ENCODE measurements at regions not wholly inside any gene's neighbourhood (a gene's known extent, or its start where the extent isn't known, plus 50 kb on each side); places are given as distances from the start of the nearest gene placed in this dataset.

DNA sequence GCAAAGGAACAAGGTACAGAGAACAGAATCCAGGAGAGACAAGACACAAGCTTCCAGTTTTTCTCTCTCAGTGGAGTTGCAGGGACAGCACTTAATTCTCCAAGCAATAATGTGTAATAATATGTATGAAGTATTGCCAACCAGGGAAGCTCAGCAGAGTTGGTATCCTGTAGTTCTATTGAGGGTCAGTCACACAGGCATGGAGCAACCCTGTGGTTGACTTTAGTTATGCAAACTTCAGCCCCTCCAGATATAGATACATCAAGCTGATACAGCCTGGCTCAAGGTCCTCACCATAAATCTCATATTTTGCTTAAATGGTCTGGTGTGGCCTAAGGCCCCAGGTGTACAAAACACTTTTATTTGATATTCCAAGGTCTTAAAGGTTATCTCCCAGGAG is 248.6 kb upstream of the EPHA5 start:
- Histone ChIP-seq H3K4me1 (ENCODE audit: control insufficient read depth in 1 of 2, insufficient read depth in 2 of 2, low read depth in 1 of 2, low read length in 1 of 2) (no peaks in the 10 kb centered on the region), H2AFZ (ENCODE audit: low read depth) (no peak overlapping the region), H3F3A (replicated peaks; ENCODE audit: insufficient read depth) (no peaks in the 10 kb centered on the region), H3K27me3 (ENCODE audit: insufficient read depth) (no peaks in the 10 kb centered on the region), H3K4me3 (ENCODE audit: low read depth in 2 of 2, low read length in 1 of 2) (no peak overlapping the region), H3K9ac (no peak overlapping the region), H4K20me1 (ENCODE audit: insufficient read depth) (no peaks in the 10 kb centered on the region), H3K4me2 (no peak overlapping the region), H3K36me3 (replicated peaks in 1 of 2; ENCODE audit: control insufficient read depth in 1 of 2, insufficient read depth in 2 of 2, low read length in 1 of 2) (no peaks in the 10 kb centered on the region), H3K27ac (ENCODE audit: low read depth in 2 of 2, low read length in 1 of 2) (no peak overlapping the region), H3K9me2 (no peaks in the 10 kb centered on the region; the same call in 1 of the 2 replicates), H3K9me3 (no peaks in the 10 kb centered on the region), H3K79me2 (ENCODE audit: insufficient read depth) (no peaks in the 10 kb centered on the region)
- no peak for TF ChIP-seq EZH2phosphoT487 (IDR thresholded peaks at IDR 0.05; ENCODE audit: borderline replicate concordance, low read depth)
- TF ChIP-seq FOSL2 (IDR thresholded peaks at IDR 0.05; ENCODE audit: borderline replicate concordance, low read depth): no peak
- no peak for TF ChIP-seq NFIC (IDR thresholded peaks at IDR 0.05; ENCODE audit: borderline replicate concordance)
- no peak for TF ChIP-seq EP300 (IDR thresholded peaks at IDR 0.05; ENCODE audit: borderline replicate concordance in 1 of 2, low read depth in 1 of 2, low read length in 1 of 2)
- TF ChIP-seq, protein P1, sequence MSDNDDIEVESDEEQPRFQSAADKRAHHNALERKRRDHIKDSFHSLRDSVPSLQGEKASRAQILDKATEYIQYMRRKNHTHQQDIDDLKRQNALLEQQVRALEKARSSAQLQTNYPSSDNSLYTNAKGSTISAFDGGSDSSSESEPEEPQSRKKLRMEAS (IDR thresholded peaks at IDR 0.05; ENCODE audit: low read depth): no peak
- TF ChIP-seq JUND (IDR thresholded peaks at IDR 0.05): no peak
- no peak for TF ChIP-seq RXRA (IDR thresholded peaks at IDR 0.05; ENCODE audit: borderline replicate concordance, low read depth)
- TF ChIP-seq, protein P2, sequence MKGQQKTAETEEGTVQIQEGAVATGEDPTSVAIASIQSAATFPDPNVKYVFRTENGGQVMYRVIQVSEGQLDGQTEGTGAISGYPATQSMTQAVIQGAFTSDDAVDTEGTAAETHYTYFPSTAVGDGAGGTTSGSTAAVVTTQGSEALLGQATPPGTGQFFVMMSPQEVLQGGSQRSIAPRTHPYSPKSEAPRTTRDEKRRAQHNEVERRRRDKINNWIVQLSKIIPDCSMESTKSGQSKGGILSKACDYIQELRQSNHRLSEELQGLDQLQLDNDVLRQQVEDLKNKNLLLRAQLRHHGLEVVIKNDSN (IDR thresholded peaks at IDR 0.05; ENCODE audit: borderline replicate concordance, low read depth): no peak
- no peak for TF ChIP-seq FOXM1 (IDR thresholded peaks at IDR 0.05; ENCODE audit: low read depth)
- CTCF ChIA-PET: no interaction called here
- DNase-seq: no peak
- POLR2A ChIA-PET: no interaction called here

DNA sequence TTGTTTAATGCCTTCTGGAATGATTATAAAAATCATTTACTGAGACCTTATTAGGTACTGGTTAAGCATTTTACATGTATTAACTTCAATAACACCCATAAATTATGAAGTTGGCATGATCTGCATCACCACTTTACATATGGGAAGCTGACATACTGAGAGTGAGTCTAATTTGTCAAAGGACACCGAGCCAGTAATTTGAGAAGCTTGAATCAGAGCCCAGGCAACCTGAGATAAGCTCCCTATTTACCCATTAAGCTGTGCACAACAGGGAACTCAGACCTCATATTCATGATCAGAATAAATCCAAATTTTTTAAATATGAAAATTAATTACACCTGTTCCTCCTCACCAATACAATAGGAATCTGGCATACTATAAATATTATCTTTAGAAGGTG is 247.9 kb upstream of the EPHA5 start:
- H2AFZ ChIP-seq (ENCODE audit: low read depth): no peak overlapping the region
- H4K20me1 ChIP-seq (ENCODE audit: insufficient read depth): no peaks in the 10 kb centered on the region
- H3K4me2 ChIP-seq: no peak overlapping the region
- no peaks in the 10 kb centered on the region for H3F3A ChIP-seq (replicated peaks; ENCODE audit: insufficient read depth)
- DNase-seq: no peak
- H3K27me3 ChIP-seq (ENCODE audit: insufficient read depth): no peaks in the 10 kb centered on the region
- H3K9me2 ChIP-seq: no peaks in the 10 kb centered on the region; the same call in 1 of the 2 replicates
- H3K27ac ChIP-seq (ENCODE audit: low read depth in 2 of 2, low read length in 1 of 2): no peak overlapping the region
- no peak for TF ChIP-seq SMC3 (IDR thresholded peaks at IDR 0.05; ENCODE audit: low read depth, low read length)
- H3K36me3 ChIP-seq (replicated peaks in 1 of 2; ENCODE audit: control insufficient read depth in 1 of 2, insufficient read depth in 2 of 2, low read length in 1 of 2): no peaks in the 10 kb centered on the region
- WGBS (ENCODE audit: low lambda C conversion rate): 0% methylated on average over 1 of the region's 1 CpG
- H3K9ac ChIP-seq: no peak overlapping the region
- ChIA-PET POLR2A (no interaction called here), CTCF (no interaction called here)
- no peaks in the 10 kb centered on the region for H3K9me3 ChIP-seq
- no peaks in the 10 kb centered on the region for H3K4me1 ChIP-seq (ENCODE audit: control insufficient read depth in 1 of 2, insufficient read depth in 2 of 2, low read depth in 1 of 2, low read length in 1 of 2)
- H3K4me3 ChIP-seq (ENCODE audit: low read depth in 2 of 2, low read length in 1 of 2): no peak overlapping the region
- no peaks in the 10 kb centered on the region for H3K79me2 ChIP-seq (ENCODE audit: insufficient read depth)

DNA sequence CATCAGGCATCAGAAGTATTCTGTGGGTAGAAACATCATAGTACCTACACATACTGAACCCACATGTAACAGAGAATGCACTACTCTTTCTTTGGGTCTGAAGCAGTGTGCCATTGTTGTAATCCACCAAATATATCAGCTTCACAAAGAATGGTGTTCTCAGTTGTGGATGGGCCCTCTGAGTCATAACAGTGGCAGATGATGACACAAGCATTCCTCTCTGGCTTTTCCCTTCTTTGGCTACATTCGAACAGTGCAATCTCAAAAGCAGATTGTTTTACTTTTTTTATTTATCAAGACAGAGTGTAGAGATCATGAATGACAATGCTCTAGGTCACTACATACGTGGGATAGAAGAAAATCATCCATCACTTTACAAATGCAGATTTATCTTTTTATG is 247.2 kb upstream of the EPHA5 start:
- Histone ChIP-seq H3K4me1 (ENCODE audit: control insufficient read depth in 1 of 2, insufficient read depth in 2 of 2, low read depth in 1 of 2, low read length in 1 of 2) (no peaks in the 10 kb centered on the region), H3K36me3 (replicated peaks in 1 of 2; ENCODE audit: control insufficient read depth in 1 of 2, insufficient read depth in 2 of 2, low read length in 1 of 2) (no peaks in the 10 kb centered on the region), H3K9ac (no peak overlapping the region), H3K4me3 (ENCODE audit: low read depth in 2 of 2, low read length in 1 of 2) (no peak overlapping the region), H3K9me2 (no peaks in the 10 kb centered on the region), H3K79me2 (ENCODE audit: insufficient read depth) (no peaks in the 10 kb centered on the region), H3K4me2 (no peak overlapping the region), H3F3A (replicated peaks; ENCODE audit: insufficient read depth) (no peaks in the 10 kb centered on the region), H3K27me3 (ENCODE audit: insufficient read depth) (no peaks in the 10 kb centered on the region), H3K9me3 (no peaks in the 10 kb centered on the region), H2AFZ (ENCODE audit: low read depth) (peak overlapping the region; percentile 22; the same call in 1 of the 2 replicates), H4K20me1 (ENCODE audit: insufficient read depth) (no peaks in the 10 kb centered on the region), H3K27ac (ENCODE audit: low read depth in 2 of 2, low read length in 1 of 2) (no peak overlapping the region)
- TF ChIP-seq RXRA (IDR thresholded peaks at IDR 0.05; ENCODE audit: borderline replicate concordance, low read depth) (no peak), TAF1 (IDR thresholded peaks at IDR 0.05; ENCODE audit: borderline replicate concordance, low read depth, low read length) (no peak), MXI1 (IDR thresholded peaks at IDR 0.05; ENCODE audit: low read depth, low read length) (no peak), SIN3A (IDR thresholded peaks at IDR 0.05; ENCODE audit: borderline replicate concordance, low read depth, low read length) (no peak), ELF1 (IDR thresholded peaks at IDR 0.05) (no peak), TCF12 (IDR thresholded peaks at IDR 0.05) (no peak), TEAD4 (IDR thresholded peaks at IDR 0.05; ENCODE audit: borderline replicate concordance, insufficient read depth) (no peak), FOXJ3 (CRISPR knock-in tag; IDR thresholded peaks at IDR 0.05) (no peak), EZH2phosphoT487 (IDR thresholded peaks at IDR 0.05; ENCODE audit: borderline replicate concordance, low read depth) (no peak)
- TF ChIP-seq, protein P2 (IDR thresholded peaks at IDR 0.05; ENCODE audit: borderline replicate concordance, low read depth): no peak
- DNase-seq: no peak
- CTCF ChIA-PET: no interaction called here
- POLR2A ChIA-PET: no interaction called here
- 6% methylated on average over 2 of the region's 2 CpGs for WGBS (ENCODE audit: low lambda C conversion rate)

Measured in SK-N-SH (cell line).